Mesendoderm (in vitro differentiated cells): ENCODE measurements at regions not wholly inside any gene's neighbourhood (a gene's known extent, or its start where the extent isn't known, plus 50 kb on each side); places are given as distances from the start of the nearest gene placed in this dataset.
A peak's percentile ranks its signal among the peaks of the same experiment; 100 is the strongest.

Experiments
- DNase-seq: peaks from one replicate; pipeline ENCODE4 v3.0.0; 2013
- H2AK5ac ChIP-seq: 2 replicates; pipeline ENCODE4 v1.6.1; 2013; ENCODE audit warnings: low read length, inconsistent platforms
- H2BK120ac ChIP-seq: 2 replicates; pipeline ENCODE4 v1.6.1; 2013; ENCODE audit warnings: low read depth, mild to moderate bottlenecking, low read length, moderate library complexity, mixed read lengths
- H2BK15ac ChIP-seq: replicated peaks from 2 replicates; pipeline ENCODE4 v1.6.1; 2013; ENCODE audit warnings: low read depth, mild to moderate bottlenecking, moderate library complexity
- H2BK5ac ChIP-seq: 2 replicates; pipeline ENCODE4 v1.6.1; 2013; ENCODE audit warnings: low read length, inconsistent platforms
- H3K18ac ChIP-seq: 2 replicates; pipeline ENCODE4 v1.6.1; 2013; ENCODE audit warnings: mild to moderate bottlenecking, low read length, mixed read lengths
- H3K23ac ChIP-seq: one replicate; pipeline ENCODE4 v1.6.1; 2013; ENCODE audit warnings: low read length
- H3K27ac ChIP-seq: 2 replicates; pipeline ENCODE4 v1.5.1; 2013; ENCODE audit warnings: low read depth, mild to moderate bottlenecking, inconsistent platforms, low read length, moderate library complexity
- H3K27me3 ChIP-seq: 2 replicates; pipeline ENCODE4 v1.6.1; 2013; ENCODE audit warnings: low read length, control low read depth, mild to moderate bottlenecking, inconsistent platforms; ENCODE audit not compliant: insufficient read depth, poor library complexity
- H3K36me3 ChIP-seq: 2 replicates; pipeline ENCODE4 v1.6.1; 2013; ENCODE audit warnings: low read length, inconsistent platforms; ENCODE audit not compliant: control insufficient read depth, insufficient read depth
- H3K4ac ChIP-seq: one replicate; pipeline ENCODE4 v1.6.1; 2013; ENCODE audit warnings: low read depth, mild to moderate bottlenecking, low read length, moderate library complexity
- H3K4me1 ChIP-seq: 2 replicates; pipeline ENCODE4 v1.6.1; 2013; ENCODE audit warnings: low read depth, low read length, inconsistent platforms; ENCODE audit not compliant: control insufficient read depth
- H3K4me2 ChIP-seq: 2 replicates; pipeline ENCODE4 v1.6.1; 2013; ENCODE audit warnings: low read length
- H3K4me3 ChIP-seq: 2 replicates; pipeline ENCODE4 v1.5.1; 2013; ENCODE audit warnings: mild to moderate bottlenecking, low read length
- H3K56ac ChIP-seq: one replicate; pipeline ENCODE4 v1.6.1; 2013; ENCODE audit warnings: low read length
- H3K79me1 ChIP-seq: 2 replicates; pipeline ENCODE4 v1.6.1; 2013; ENCODE audit warnings: low read length, inconsistent platforms
- H3K79me2 ChIP-seq: 2 replicates; pipeline ENCODE4 v1.6.1; 2013; ENCODE audit warnings: mild to moderate bottlenecking, low read length; ENCODE audit not compliant: control insufficient read depth, insufficient read depth
- H3K9ac ChIP-seq: 2 replicates; pipeline ENCODE4 v1.6.1; 2013; ENCODE audit warnings: low read length, inconsistent platforms
- H4K5ac ChIP-seq: one replicate; pipeline ENCODE4 v1.6.1; 2013; ENCODE audit warnings: low read length
- H4K8ac ChIP-seq: one replicate; pipeline ENCODE4 v1.6.1; 2013; ENCODE audit warnings: low read depth, mild to moderate bottlenecking, control low read depth, low read length, moderate library complexity
- WGBS: extraction: QIAGEN DNeasy Blood & Tissue Kit; methylation state at CpG from one replicate; pipeline ENCODE4 v1.1.7; 2013; ENCODE audit warnings: low lambda C conversion rate, missing lambda C conversion rate; ENCODE audit not compliant: insufficient coverage; ENCODE audit errors: extremely low coverage; 5-methylcytosine and 5-hydroxymethylcytosine counted together

DNA sequence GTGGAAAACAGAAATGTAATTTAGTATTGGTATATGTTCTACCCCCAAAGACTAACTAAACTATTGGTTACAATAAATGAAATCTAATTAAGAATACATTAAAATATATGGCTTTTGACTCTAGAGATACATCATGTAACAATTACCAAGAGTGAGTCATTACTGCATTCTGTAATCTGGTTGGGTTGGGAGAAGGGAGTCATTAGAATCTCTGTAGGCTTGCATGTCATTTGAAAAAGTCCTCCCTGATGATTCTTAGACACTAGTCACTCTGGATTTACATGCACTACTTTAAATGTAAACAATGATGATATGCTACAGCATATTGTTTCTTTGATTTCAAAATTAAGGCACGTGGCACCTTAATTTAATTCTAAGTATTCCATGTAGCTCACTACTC, 293.4 kb upstream of the CHST9 start:
- no peak overlapping the region for H3K23ac ChIP-seq
- no peaks in the 10 kb centered on the region for H3K79me1 ChIP-seq
- WGBS, result no CpG with 5 or more reads among the region's 1 CpG
- no peak overlapping the region for H3K4me3 ChIP-seq
- H3K18ac ChIP-seq, result no peak overlapping the region
- no peak overlapping the region for H3K4ac ChIP-seq
- no peak overlapping the region for H4K5ac ChIP-seq
- H3K36me3 ChIP-seq, result no peaks in the 10 kb centered on the region
- no peak for DNase-seq
- no peak overlapping the region for H4K8ac ChIP-seq
- H2BK120ac ChIP-seq, result no peak overlapping the region
- H3K4me2 ChIP-seq, result no peak overlapping the region
- H3K27me3 ChIP-seq, result no peaks in the 10 kb centered on the region
- H2BK15ac ChIP-seq, result no peak overlapping the region
- H3K79me2 ChIP-seq, result no peaks in the 10 kb centered on the region
- H3K56ac ChIP-seq, result no peak overlapping the region
- no peak overlapping the region for H2BK5ac ChIP-seq
- H3K4me1 ChIP-seq, result no peaks in the 10 kb centered on the region
- no peak overlapping the region for H3K27ac ChIP-seq
- H3K9ac ChIP-seq, result no peak overlapping the region
- H2AK5ac ChIP-seq, result no peak overlapping the region

DNA sequence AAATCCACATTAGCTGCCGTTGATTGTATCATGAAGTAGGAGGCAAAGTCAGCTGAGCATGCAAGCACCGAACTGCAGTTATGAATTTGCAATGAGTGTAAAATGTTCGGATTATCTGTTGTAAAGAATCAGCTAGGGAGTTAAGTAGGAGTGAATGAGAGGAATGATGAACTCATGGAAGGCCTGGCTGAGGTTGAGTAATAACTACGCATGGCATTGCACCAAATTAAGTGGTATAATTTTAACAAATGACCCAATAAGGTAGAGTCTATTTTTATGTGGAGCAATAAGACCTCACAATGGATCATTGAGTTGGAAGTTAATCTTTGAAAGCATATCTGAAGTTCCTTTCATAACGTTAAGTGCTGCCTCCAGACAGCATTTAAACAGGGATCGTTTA, 288.2 kb upstream of the CHST9 start:
- Histone ChIP-seq H3K4me2 (no peak overlapping the region), H3K23ac (no peak overlapping the region), H2BK5ac (no peak overlapping the region), H3K79me1 (no peaks in the 10 kb centered on the region), H3K27ac (no peak overlapping the region), H3K4me1 (no peaks in the 10 kb centered on the region), H3K27me3 (no peaks in the 10 kb centered on the region), H3K18ac (no peak overlapping the region), H3K4me3 (no peak overlapping the region), H3K79me2 (no peaks in the 10 kb centered on the region), H3K9ac (no peak overlapping the region), H4K8ac (no peak overlapping the region), H3K56ac (no peak overlapping the region), H2AK5ac (no peak overlapping the region), H3K36me3 (no peaks in the 10 kb centered on the region), H2BK15ac (no peak overlapping the region), H2BK120ac (no peak overlapping the region), H4K5ac (no peak overlapping the region), H3K4ac (no peak overlapping the region)
- DNase-seq, result no peak
- WGBS, result no CpG with 5 or more reads among the region's 6 CpGs

DNA sequence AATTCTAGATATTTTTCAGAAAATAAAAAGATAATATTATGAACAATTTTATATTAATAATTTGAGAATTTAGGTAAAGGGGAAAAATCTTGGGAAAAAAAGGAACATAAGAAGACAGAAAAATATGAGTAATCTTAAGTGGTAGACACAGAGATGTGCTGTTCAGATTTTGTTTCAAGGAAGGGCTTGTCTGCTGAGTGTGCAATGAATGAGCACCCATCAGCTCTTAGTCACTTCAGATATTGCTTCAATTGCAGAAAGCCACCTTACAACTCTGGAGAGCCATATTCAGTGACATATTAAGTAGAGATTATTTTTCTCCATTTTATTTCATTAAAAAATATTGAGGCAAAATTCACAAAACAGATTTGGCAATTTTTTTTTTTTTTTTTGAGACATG, 282.0 kb upstream of the CHST9 start:
- Histone ChIP-seq H2AK5ac (no peak overlapping the region), H3K9ac (no peak overlapping the region), H3K27ac (no peak overlapping the region), H3K4me1 (no peaks in the 10 kb centered on the region), H3K36me3 (no peaks in the 10 kb centered on the region), H3K56ac (no peak overlapping the region), H3K4me3 (no peak overlapping the region), H2BK120ac (no peak overlapping the region), H2BK15ac (no peak overlapping the region), H2BK5ac (no peak overlapping the region), H3K27me3 (no peaks in the 10 kb centered on the region), H3K4me2 (no peak overlapping the region), H3K4ac (no peak overlapping the region), H4K5ac (no peak overlapping the region), H3K79me2 (no peaks in the 10 kb centered on the region), H4K8ac (no peak overlapping the region), H3K18ac (no peak overlapping the region), H3K79me1 (no peaks in the 10 kb centered on the region), H3K23ac (no peak overlapping the region)
- no peak for DNase-seq

DNA sequence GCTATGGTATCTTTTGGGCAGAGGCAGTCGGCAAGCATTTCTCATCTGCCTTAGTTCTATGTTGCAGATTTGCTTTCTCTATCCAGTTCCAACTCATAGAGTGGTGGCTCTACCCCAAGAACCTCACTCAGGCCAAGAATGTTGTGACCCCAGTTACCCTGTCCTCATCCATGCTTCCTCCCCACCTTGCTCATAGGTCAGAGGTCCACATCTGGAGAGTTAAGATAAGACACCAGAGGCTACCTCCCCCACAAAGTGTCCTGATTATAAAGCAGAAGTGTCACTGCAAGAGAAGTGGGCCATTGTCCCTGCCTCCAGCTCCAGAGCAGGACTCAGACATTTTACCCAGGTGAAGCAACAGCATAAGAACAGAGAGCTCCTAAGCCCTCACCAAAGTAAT, 276.8 kb upstream of the CHST9 start:
- no peak overlapping the region for H3K18ac ChIP-seq
- no CpG with 5 or more reads among the region's 1 CpG for WGBS
- H3K36me3 ChIP-seq, result no peaks in the 10 kb centered on the region
- H2BK15ac ChIP-seq, result no peak overlapping the region
- no peak overlapping the region for H3K4me2 ChIP-seq
- no peak overlapping the region for H2AK5ac ChIP-seq
- H3K79me2 ChIP-seq, result no peaks in the 10 kb centered on the region
- H3K4me1 ChIP-seq, result no peaks in the 10 kb centered on the region
- H3K4ac ChIP-seq, result no peak overlapping the region
- no peaks in the 10 kb centered on the region for H3K27me3 ChIP-seq
- peak; percentile 3 for DNase-seq
- H4K8ac ChIP-seq, result no peak overlapping the region
- no peak overlapping the region for H2BK120ac ChIP-seq
- H3K27ac ChIP-seq, result no peak overlapping the region
- no peak overlapping the region for H3K9ac ChIP-seq
- H4K5ac ChIP-seq, result no peak overlapping the region
- H3K79me1 ChIP-seq, result no peaks in the 10 kb centered on the region
- no peak overlapping the region for H3K4me3 ChIP-seq
- no peak overlapping the region for H3K23ac ChIP-seq
- no peak overlapping the region for H2BK5ac ChIP-seq
- no peak overlapping the region for H3K56ac ChIP-seq

DNA sequence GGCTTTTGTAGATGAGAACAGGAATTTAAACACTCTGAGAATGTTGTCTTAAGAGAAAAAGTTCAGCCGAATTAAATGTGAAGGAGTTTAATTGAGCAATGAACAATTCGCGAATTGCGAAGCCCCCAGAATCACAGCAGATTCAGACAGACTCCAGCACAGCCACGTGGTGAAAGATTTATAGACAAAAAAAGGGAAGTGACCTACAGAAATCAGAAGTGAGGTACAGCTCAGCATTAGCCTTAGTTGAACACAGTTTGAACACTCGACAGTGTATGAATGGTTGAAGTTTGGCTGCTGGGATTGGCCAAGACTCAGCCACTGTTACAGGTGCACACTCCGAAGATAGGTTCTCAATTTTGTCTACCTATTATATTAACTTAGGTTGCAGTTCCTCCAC, 264.0 kb upstream of the CHST9 start:
- Histone ChIP-seq H2BK15ac (no peak overlapping the region), H4K5ac (no peak overlapping the region)

DNA sequence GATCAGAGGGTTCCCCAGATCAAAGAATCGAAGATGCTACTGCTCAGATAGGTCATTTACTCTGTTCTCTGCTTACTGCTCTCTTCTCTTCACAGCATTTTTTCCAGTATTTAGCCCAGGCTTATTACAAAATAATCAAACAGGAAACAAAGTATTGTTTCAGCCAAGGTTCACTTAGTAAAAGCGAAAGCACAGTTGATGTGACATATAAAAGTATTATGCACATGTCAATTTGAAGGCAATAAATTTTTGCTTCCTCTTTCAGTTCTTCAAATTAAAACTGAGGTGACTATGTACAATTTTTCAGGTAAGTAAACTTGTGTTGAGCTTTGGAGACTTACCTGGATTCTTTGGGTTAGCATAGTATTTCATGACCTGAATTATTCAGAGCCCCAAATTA, 262.8 kb upstream of the CHST9 start:
- no peaks in the 10 kb centered on the region for H3K27me3 ChIP-seq
- no peaks in the 10 kb centered on the region for H3K79me1 ChIP-seq
- H3K23ac ChIP-seq, result no peak overlapping the region
- no peak overlapping the region for H3K18ac ChIP-seq
- H4K5ac ChIP-seq, result no peak overlapping the region
- no peak overlapping the region for H2BK120ac ChIP-seq
- no peak overlapping the region for H3K27ac ChIP-seq
- no peaks in the 10 kb centered on the region for H3K79me2 ChIP-seq
- H3K4me1 ChIP-seq, result no peaks in the 10 kb centered on the region
- no peak overlapping the region for H2AK5ac ChIP-seq
- H3K4me3 ChIP-seq, result no peak overlapping the region
- no peak overlapping the region for H3K9ac ChIP-seq
- H2BK15ac ChIP-seq, result no peak overlapping the region
- no peaks in the 10 kb centered on the region for H3K36me3 ChIP-seq
- H3K56ac ChIP-seq, result no peak overlapping the region
- no peak overlapping the region for H3K4ac ChIP-seq
- H4K8ac ChIP-seq, result no peak overlapping the region
- no peak overlapping the region for H3K4me2 ChIP-seq
- no CpG with 5 or more reads among the region's 2 CpGs for WGBS
- DNase-seq, result no peak
- no peak overlapping the region for H2BK5ac ChIP-seq

More for the DNA sequence above, 264.0 kb upstream of the CHST9 start:
- Histone ChIP-seq H3K4me3 (no peak overlapping the region), H2AK5ac (no peak overlapping the region), H2BK5ac (no peak overlapping the region), H3K4me2 (no peak overlapping the region), H3K79me2 (no peaks in the 10 kb centered on the region), H4K8ac (no peak overlapping the region), H3K36me3 (no peaks in the 10 kb centered on the region), H3K4ac (no peak overlapping the region), H2BK120ac (no peak overlapping the region), H3K18ac (no peak overlapping the region), H3K9ac (no peak overlapping the region), H3K23ac (no peak overlapping the region), H3K56ac (no peak overlapping the region), H3K27ac (no peak overlapping the region), H3K27me3 (no peaks in the 10 kb centered on the region), H3K4me1 (no peaks in the 10 kb centered on the region), H3K79me1 (no peaks in the 10 kb centered on the region)
- DNase-seq, result no peak
- WGBS, result no CpG with 5 or more reads among the region's 7 CpGs
